H1 (cell line): ENCODE measurements at regions not wholly inside any gene's neighbourhood (a gene's known extent, or its start where the extent isn't known, plus 50 kb on each side); places are given as distances from the start of the nearest gene placed in this dataset.

ENCODE experiments used
- CTCF ChIA-PET: fragments of 300-600 bp; sonication (Branson Sonifier 250); formaldehyde crosslinking; loops from one replicate; lab custom pipeline; 2021; ENCODE audit not compliant: partially characterized antibody; lab: Charles Lee
- POLR2A ChIA-PET: fragments of 300-600 bp; sonication (Branson Sonifier 250); formaldehyde crosslinking; loops from one replicate; lab custom pipeline; 2021; ENCODE audit warnings: inconsistent platforms; ENCODE audit not compliant: partially characterized antibody; lab: Charles Lee
- DNase-seq, 2 experiments: peaks; one replicate each; pipeline versions ENCODE4 v3.0.0 to v3.0.0-alpha.2; 2010 to 2022; ENCODE audit warnings: low spot score in 2 of 2, low read depth in 1 of 2, mixed read lengths in 1 of 2
- FAIRE-seq: peaks from 2 replicates; lab custom pipeline; 2011; peaks lifted over from hg19 to GRCh38; lab: Jason Lieb, UNC
- H2AFZ ChIP-seq: 2 replicates; pipeline ENCODE4 v1.8.1; 2012; ENCODE audit warnings: low read length, inconsistent platforms
- H2AK5ac ChIP-seq: 2 replicates; pipeline ENCODE4 v1.6.1; 2013; ENCODE audit warnings: low read depth, low read length
- H2BK120ac ChIP-seq: replicated peaks from 2 replicates; pipeline ENCODE3; 2013; ENCODE audit warnings: low read depth, low read length, inconsistent platforms
- H2BK12ac ChIP-seq: 2 replicates; pipeline ENCODE4 v1.6.1; 2013; ENCODE audit warnings: low read depth, low read length
- H2BK15ac ChIP-seq: 2 replicates; pipeline ENCODE4 v1.6.1; 2013; ENCODE audit warnings: low read length
- H2BK20ac ChIP-seq: 2 replicates; pipeline ENCODE4 v1.6.1; 2013; ENCODE audit warnings: low read length
- H2BK5ac ChIP-seq: 2 replicates; pipeline ENCODE4 v1.6.1; 2013; ENCODE audit warnings: low read depth, low read length
- H3K14ac ChIP-seq: 2 replicates; pipeline ENCODE4 v1.6.1; 2013; ENCODE audit warnings: inconsistent platforms; ENCODE audit not compliant: insufficient read length
- H3K18ac ChIP-seq: 2 replicates; pipeline ENCODE4 v1.6.1; 2013; ENCODE audit warnings: low read length; ENCODE audit errors: extremely low read depth
- H3K23ac ChIP-seq: 2 replicates; pipeline ENCODE4 v1.6.1; 2013; ENCODE audit warnings: inconsistent platforms; ENCODE audit not compliant: insufficient read length
- H3K23me2 ChIP-seq: 2 replicates; pipeline ENCODE4 v1.6.1; 2013; ENCODE audit warnings: low read depth, low read length
- H3K27ac ChIP-seq: 2 replicates; pipeline ENCODE4 v1.6.1; 2011; ENCODE audit warnings: low read depth, low read length, inconsistent platforms
- H3K27me3 ChIP-seq, 4 experiments: replicated peaks in 1 of 4; 1 replicate in 1 of 4; 2 replicates in 3 of 4; pipeline versions ENCODE4 v1.6.1 to v1.8.1; 2011 to 2013; ENCODE audit warnings: low read length in 3 of 4, mild to moderate bottlenecking in 3 of 4, inconsistent platforms in 2 of 4, mixed read lengths in 2 of 4, moderate library complexity in 1 of 4; ENCODE audit not compliant: control insufficient read depth in 3 of 4, insufficient read depth in 3 of 4; ENCODE audit errors: extremely low read depth in 1 of 4
- H3K36me3 ChIP-seq, 4 experiments: 2 replicates each; pipeline versions ENCODE4 v1.6.1 to v1.8.1; 2011 to 2013; ENCODE audit warnings: mild to moderate bottlenecking in 4 of 4, low read length in 3 of 4, moderate library complexity in 2 of 4, control low read depth in 1 of 4, inconsistent platforms in 1 of 4; ENCODE audit not compliant: insufficient read depth in 4 of 4, control insufficient read depth in 2 of 4
- H3K4ac ChIP-seq: replicated peaks from 2 replicates; pipeline ENCODE3; 2013; ENCODE audit warnings: low read length, low read depth, mixed read lengths, inconsistent platforms; ENCODE audit not compliant: insufficient read length
- H3K4me1 ChIP-seq, 4 experiments: replicated peaks in 1 of 4; 1 replicate in 1 of 4; 2 replicates in 3 of 4; pipeline versions ENCODE4 v1.6.1 to v1.8.1; 2011 to 2013; ENCODE audit warnings: low read length in 3 of 4, inconsistent platforms in 2 of 4, mixed read lengths in 1 of 4; ENCODE audit not compliant: insufficient read depth in 4 of 4, control insufficient read depth in 3 of 4
- H3K4me2 ChIP-seq, 2 experiments: 2 replicates each; pipeline versions ENCODE4 v1.6.1 to v1.8.1; 2011 to 2013; ENCODE audit warnings: low read depth in 2 of 2, low read length in 2 of 2, control low read depth in 1 of 2, inconsistent platforms in 1 of 2, mild to moderate bottlenecking in 1 of 2; ENCODE audit not compliant: insufficient read depth in 1 of 2
- H3K4me3 ChIP-seq, 4 experiments: fragments of 200-600, 300-600 bp in 1 of 4; sonication (generic), shearing (Covaris generic), sonication (Bioruptor Twin) in 1 of 4; 2 replicates each; pipeline versions ENCODE4 v1.5.1 to v1.8.1; 2011 to 2016; ENCODE audit warnings: low read length in 4 of 4, low read depth in 3 of 4, control low read depth in 2 of 4, inconsistent platforms in 2 of 4, mild to moderate bottlenecking in 2 of 4, mixed read lengths in 1 of 4, moderate library complexity in 1 of 4; ENCODE audit not compliant: insufficient read depth in 2 of 4; ENCODE audit errors: extremely low read depth in 1 of 4
- H3K56ac ChIP-seq: replicated peaks from 2 replicates; pipeline ENCODE3; 2013; ENCODE audit warnings: low read depth, mild to moderate bottlenecking, mixed read lengths, low read length, inconsistent platforms; ENCODE audit not compliant: insufficient read length
- H3K79me1 ChIP-seq: 2 replicates; pipeline ENCODE4 v1.6.1; 2013; ENCODE audit warnings: low read depth, low read length, control low read depth
- H3K79me2 ChIP-seq, 2 experiments: 2 replicates each; pipeline versions ENCODE4 v1.6.1 to v1.8.1; 2012 to 2013; ENCODE audit warnings: low read length in 2 of 2, mild to moderate bottlenecking in 2 of 2, inconsistent platforms in 1 of 2; ENCODE audit not compliant: insufficient read depth in 2 of 2, control insufficient read depth in 1 of 2
- H3K9ac ChIP-seq, 4 experiments: replicated peaks in 1 of 4; 1 replicate in 1 of 4; 2 replicates in 3 of 4; pipeline versions ENCODE4 v1.6.1 to v1.8.1; 2011 to 2013; ENCODE audit warnings: low read depth in 3 of 4, low read length in 3 of 4, control low read depth in 2 of 4, mild to moderate bottlenecking in 2 of 4, moderate library complexity in 2 of 4, inconsistent platforms in 1 of 4; ENCODE audit errors: extremely low read depth in 1 of 4
- H3K9me3 ChIP-seq, 2 experiments: 2 replicates each; pipeline versions ENCODE4 v1.6.1 to v1.8.1; 2012 to 2013; ENCODE audit warnings: mild to moderate bottlenecking in 2 of 2, moderate library complexity in 2 of 2, control low read depth in 1 of 2, inconsistent platforms in 1 of 2, low read depth in 1 of 2, low read length in 1 of 2, mixed read lengths in 1 of 2; ENCODE audit not compliant: insufficient read depth in 2 of 2
- H4K20me1 ChIP-seq, 2 experiments: replicated peaks in 1 of 2; 2 replicates each; pipeline versions ENCODE3 to v1.8.1; 2011 to 2013; ENCODE audit warnings: inconsistent platforms in 2 of 2, low read length in 2 of 2, mild to moderate bottlenecking in 1 of 2; ENCODE audit not compliant: insufficient read depth in 2 of 2, control insufficient read depth in 1 of 2
- H4K5ac ChIP-seq: 2 replicates; pipeline ENCODE4 v1.6.1; 2013; ENCODE audit warnings: low read length, low read depth, mixed read lengths, inconsistent platforms; ENCODE audit not compliant: insufficient read length
- H4K8ac ChIP-seq: 2 replicates; pipeline ENCODE4 v1.8.0; 2013; ENCODE audit warnings: mild to moderate bottlenecking, moderate library complexity, low read length, inconsistent platforms; ENCODE audit not compliant: insufficient read depth; ENCODE audit errors: extremely low read depth
- H4K91ac ChIP-seq: replicated peaks from 2 replicates; pipeline ENCODE3; 2013; ENCODE audit warnings: low read length, mixed read lengths, inconsistent platforms; ENCODE audit not compliant: insufficient read length
- CHD2 ChIP-seq: IDR thresholded peaks from 2 replicates; pipeline ENCODE4 v1.6.1; 2012; ENCODE audit warnings: low read length, improper control_type of control experiment
- RAD21 ChIP-seq, 2 experiments: IDR thresholded peaks in 1 of 2; conservative IDR thresholded peaks in 1 of 2; 2 replicates each; pipeline ENCODE4 v1.6.1; 2011; ENCODE audit warnings: low read depth in 2 of 2, low read length in 2 of 2, improper control_type of control experiment in 1 of 2, inconsistent platforms in 1 of 2, mild to moderate bottlenecking in 1 of 2, moderate library complexity in 1 of 2
- WGBS, 2 experiments: shearing (Covaris generic) in 1 of 2; methylation state at CpG; one replicate each; pipeline versions ENCODE4 v1.1.6 to v1.1.7; 2013 to 2015; ENCODE audit warnings: low lambda C conversion rate in 2 of 2, mixed read lengths in 2 of 2, inconsistent platforms in 1 of 2, low coverage in 1 of 2, missing lambda C conversion rate in 1 of 2; ENCODE audit not compliant: insufficient replicate concordance in 2 of 2, insufficient coverage in 1 of 2, insufficient read length in 1 of 2; ENCODE audit errors: extremely low coverage in 1 of 2, missing lambda C conversion rate in 1 of 2; 5-methylcytosine and 5-hydroxymethylcytosine counted together
- TF ChIP-seq, protein P1 (sequence below): IDR thresholded peaks from 2 replicates; pipeline ENCODE4 v1.6.1; 2011; ENCODE audit warnings: low read depth, mild to moderate bottlenecking, low read length; ENCODE audit not compliant: insufficient read depth
- TF ChIP-seq, protein P2 (sequence below), 3 experiments: IDR thresholded peaks; 1 replicate in 2 of 3; 2 replicates in 1 of 3; pipeline versions ENCODE4 v1.5.1 to v1.6.1; 2011; ENCODE audit warnings: low read length in 3 of 3, mild to moderate bottlenecking in 3 of 3, inconsistent platforms in 2 of 3, low read depth in 1 of 3, moderate library complexity in 1 of 3; ENCODE audit not compliant: insufficient read depth in 1 of 3; ENCODE audit errors: control extremely low read depth in 1 of 3

- Histone ChIP-seq H3K36me3 (no peaks in the 10 kb centered on the region), H3K79me1 (no peaks in the 10 kb centered on the region), H2AFZ (no peak overlapping the region), H3K27ac (no peak overlapping the region), H4K91ac (no peak overlapping the region), H3K4me1 (no peaks in the 10 kb centered on the region), H3K27me3 (no peaks in the 10 kb centered on the region), H3K23me2 (no peaks in the 10 kb centered on the region), H2BK5ac (no peak overlapping the region), H3K4ac (no peak overlapping the region), H4K8ac (no peak overlapping the region; the same call in 1 of the 2 replicates), H2BK12ac (no peak overlapping the region), H2BK120ac (no peak overlapping the region), H2BK20ac (no peak overlapping the region), H3K14ac (no peak overlapping the region), H3K79me2 (no peaks in the 10 kb centered on the region), H3K18ac (no peak overlapping the region), H4K5ac (no peak overlapping the region), H4K20me1 (no peaks in the 10 kb centered on the region), H3K4me2 (no peak overlapping the region), H2AK5ac (no peak overlapping the region), H3K9me3 (no peaks in the 10 kb centered on the region), H3K23ac (no peak overlapping the region), H3K9ac (no peak overlapping the region), H3K56ac (no peak overlapping the region), H3K4me3 (no peak overlapping the region), H2BK15ac (no peak overlapping the region)
- TF ChIP-seq, protein P1, sequence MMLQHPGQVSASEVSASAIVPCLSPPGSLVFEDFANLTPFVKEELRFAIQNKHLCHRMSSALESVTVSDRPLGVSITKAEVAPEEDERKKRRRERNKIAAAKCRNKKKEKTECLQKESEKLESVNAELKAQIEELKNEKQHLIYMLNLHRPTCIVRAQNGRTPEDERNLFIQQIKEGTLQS, result no peak
- TF ChIP-seq RAD21 (IDR thresholded peaks at IDR 0.05 in 1 of 2, conservative IDR thresholded peaks at IDR 0.05 in 1 of 2; ENCODE audit: low read depth in 2 of 2, low read length in 2 of 2) (peak; percentile 99 to 100), CHD2 (0 out of 2 replicates have a peak, but pooled peaks have one; percentile 34)
- TF ChIP-seq, protein P2, sequence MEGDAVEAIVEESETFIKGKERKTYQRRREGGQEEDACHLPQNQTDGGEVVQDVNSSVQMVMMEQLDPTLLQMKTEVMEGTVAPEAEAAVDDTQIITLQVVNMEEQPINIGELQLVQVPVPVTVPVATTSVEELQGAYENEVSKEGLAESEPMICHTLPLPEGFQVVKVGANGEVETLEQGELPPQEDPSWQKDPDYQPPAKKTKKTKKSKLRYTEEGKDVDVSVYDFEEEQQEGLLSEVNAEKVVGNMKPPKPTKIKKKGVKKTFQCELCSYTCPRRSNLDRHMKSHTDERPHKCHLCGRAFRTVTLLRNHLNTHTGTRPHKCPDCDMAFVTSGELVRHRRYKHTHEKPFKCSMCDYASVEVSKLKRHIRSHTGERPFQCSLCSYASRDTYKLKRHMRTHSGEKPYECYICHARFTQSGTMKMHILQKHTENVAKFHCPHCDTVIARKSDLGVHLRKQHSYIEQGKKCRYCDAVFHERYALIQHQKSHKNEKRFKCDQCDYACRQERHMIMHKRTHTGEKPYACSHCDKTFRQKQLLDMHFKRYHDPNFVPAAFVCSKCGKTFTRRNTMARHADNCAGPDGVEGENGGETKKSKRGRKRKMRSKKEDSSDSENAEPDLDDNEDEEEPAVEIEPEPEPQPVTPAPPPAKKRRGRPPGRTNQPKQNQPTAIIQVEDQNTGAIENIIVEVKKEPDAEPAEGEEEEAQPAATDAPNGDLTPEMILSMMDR (IDR thresholded peaks at IDR 0.05; ENCODE audit: control extremely low read depth in 1 of 3, insufficient read depth in 1 of 3, low read depth in 1 of 3, low read length in 3 of 3), result peak; percentile 93 to 99 (median 98)
- ChIA-PET CTCF (interaction anchor here (0.5 to 9.1 kb wide), 48 partner anchors 9 to 1413 kb away, joined by 3 to 119 read pairs (median 3); partner anchors contain the start of genes ADAMTS16 and ICE1), POLR2A (interaction anchor here (1.4 to 2.0 kb wide), 2 partner anchors 261 to 539 kb away, joined by 3 to 8 read pairs; partner anchors contain the start of gene ADAMTS16)
- peak; percentile 91 for FAIRE-seq
- 63% methylated on average over 15 of the region's 15 CpGs; no CpG with 5 or more reads in 1 of the 2 experiments for WGBS, 2 experiments
- peak; percentile 61 to 97 for DNase-seq
Measured at GRCh38 chr5:4879693-4880303, 260.3 kb upstream of the ADAMTS16 start.
